LNCAP (cell line): ENCODE measurements at regions not wholly inside any gene's neighbourhood (a gene's known extent, or its start where the extent isn't known, plus 50 kb on each side); places are given as distances from the start of the nearest gene placed in this dataset.

Experiments used
- TF ChIP-seq, protein P1 (sequence below): fragments of 450-650 bp; IDR thresholded peaks from 2 replicates; pipeline ENCODE4 v1.5.1; 2017; ENCODE audit warnings: mild to moderate bottlenecking

DNA sequence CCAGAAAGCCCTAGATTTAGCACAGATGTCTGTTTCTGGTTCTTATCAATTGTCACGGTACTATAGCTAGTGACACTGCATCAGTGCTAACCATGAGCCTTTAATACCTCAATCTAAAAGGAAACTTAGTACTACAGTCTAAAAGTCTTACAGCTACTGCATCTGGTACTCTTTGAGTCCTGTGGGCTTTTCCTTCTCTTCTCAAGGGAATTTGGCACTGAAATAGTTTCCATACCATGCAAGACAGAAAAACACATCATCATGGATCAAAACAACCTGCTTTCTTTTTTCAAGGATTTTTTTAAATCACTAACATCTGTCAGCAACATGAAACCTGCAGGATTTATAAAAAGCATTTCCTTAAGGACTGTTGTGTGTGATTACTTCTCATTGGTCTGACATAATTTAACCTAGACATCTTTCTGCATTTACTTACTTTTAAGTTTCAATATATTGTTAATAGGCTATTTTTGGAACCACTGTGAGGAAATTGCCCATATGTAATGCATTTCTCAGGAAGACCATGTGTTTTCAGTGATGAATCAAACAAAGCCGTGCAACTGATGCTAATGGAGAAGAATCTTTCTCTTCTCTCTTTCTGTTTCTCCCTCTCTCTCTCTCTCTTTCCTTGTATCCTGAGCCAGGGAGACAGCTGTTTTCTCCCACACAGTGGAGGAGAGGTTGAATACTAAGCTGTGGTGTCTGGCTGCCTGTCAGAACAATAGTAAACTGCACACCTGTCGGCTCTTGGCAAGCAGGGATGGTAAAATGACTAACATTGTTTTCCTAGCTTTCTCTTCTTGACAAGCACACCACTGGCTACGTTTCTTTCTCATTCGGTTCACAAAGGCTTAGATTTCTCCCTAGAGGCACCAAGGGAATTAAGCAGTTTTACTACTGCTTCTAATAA lies 273.4 kb downstream of the CSNK1G3 start:
- TF ChIP-seq, protein P1, sequence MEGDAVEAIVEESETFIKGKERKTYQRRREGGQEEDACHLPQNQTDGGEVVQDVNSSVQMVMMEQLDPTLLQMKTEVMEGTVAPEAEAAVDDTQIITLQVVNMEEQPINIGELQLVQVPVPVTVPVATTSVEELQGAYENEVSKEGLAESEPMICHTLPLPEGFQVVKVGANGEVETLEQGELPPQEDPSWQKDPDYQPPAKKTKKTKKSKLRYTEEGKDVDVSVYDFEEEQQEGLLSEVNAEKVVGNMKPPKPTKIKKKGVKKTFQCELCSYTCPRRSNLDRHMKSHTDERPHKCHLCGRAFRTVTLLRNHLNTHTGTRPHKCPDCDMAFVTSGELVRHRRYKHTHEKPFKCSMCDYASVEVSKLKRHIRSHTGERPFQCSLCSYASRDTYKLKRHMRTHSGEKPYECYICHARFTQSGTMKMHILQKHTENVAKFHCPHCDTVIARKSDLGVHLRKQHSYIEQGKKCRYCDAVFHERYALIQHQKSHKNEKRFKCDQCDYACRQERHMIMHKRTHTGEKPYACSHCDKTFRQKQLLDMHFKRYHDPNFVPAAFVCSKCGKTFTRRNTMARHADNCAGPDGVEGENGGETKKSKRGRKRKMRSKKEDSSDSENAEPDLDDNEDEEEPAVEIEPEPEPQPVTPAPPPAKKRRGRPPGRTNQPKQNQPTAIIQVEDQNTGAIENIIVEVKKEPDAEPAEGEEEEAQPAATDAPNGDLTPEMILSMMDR, result no peak

DNA sequence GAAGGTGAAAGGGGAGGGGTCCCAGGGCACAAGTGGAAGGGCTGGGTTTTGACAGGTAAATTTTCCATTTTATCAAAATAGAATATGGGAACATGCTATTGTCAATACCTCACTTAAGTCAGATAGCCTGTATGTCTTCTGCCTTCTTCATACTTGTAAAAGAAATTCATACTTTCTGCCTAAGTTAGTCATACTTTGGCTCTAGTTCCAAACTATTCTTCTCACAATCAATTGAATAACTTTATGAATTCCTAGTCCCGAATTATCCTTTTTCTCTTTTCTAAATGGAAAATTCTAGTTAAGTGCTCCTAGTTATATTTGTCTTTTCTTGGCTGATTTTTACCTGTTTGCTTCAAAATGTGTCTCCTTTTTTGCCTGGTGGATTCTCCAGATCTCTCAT lies 271.4 kb downstream of the CSNK1G3 start:
- TF ChIP-seq, protein P1, result no peak

DNA sequence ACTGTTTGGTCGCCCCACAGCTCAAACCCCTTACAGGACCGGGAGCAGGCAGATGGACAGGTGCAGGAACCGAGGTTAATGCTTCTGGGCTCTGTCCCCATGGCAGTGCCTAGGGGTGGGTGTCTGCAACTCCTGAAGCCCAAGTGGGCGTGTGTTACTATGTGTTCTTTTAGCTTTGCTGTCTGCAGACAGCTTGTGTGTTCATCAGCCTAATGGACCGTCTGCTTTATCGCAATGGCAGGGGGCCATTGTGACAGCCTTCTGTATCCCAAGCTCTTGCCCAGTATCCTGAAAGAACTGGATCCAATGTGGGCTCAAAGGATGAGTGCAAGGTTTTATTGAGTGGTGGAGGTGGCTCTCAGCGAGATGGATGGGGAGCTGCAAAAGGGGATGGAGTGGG lies 266.7 kb downstream of the CSNK1G3 start:
- TF ChIP-seq, protein P1, result no peak

DNA sequence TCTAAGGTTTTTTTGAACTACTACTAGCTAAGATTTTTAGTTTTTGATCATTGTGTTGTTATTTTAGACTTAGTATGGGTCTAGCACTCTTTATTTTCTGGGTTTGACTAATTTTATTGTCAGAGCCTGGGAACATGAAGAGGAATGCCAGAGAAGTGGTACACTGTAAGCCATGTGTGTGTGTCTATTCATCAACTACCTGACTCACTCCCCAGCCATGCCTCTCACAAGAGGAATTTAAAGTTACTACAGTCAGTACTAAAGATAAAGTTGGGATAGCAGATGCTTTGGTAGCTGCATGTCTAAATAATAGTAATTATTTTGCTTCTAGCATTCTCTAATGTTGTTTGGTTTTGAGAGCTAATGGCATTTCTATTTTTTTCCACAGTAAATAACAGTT lies 264.8 kb downstream of the CSNK1G3 start:
- TF ChIP-seq, protein P1, result no peak

DNA sequence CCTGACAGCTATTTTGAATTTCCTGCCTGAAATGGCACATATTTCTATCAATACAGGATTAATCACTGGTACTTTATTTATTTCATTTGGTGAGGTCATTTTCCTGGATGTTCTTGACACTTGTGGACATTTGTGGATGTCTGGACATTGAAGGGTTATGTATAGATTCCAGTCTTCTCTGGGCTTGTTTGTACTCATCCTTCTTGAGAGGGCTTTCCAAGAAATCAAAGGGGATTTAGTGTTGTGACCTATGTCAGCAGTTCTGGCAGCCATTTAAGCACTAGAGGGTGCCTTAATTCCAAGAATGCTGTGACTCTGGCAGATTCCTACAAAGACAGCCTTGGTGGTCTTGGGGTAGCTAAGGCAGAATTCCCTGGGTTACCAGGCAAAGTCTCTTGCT lies 259.7 kb downstream of the CSNK1G3 start:
- TF ChIP-seq, protein P1, result no peak

DNA sequence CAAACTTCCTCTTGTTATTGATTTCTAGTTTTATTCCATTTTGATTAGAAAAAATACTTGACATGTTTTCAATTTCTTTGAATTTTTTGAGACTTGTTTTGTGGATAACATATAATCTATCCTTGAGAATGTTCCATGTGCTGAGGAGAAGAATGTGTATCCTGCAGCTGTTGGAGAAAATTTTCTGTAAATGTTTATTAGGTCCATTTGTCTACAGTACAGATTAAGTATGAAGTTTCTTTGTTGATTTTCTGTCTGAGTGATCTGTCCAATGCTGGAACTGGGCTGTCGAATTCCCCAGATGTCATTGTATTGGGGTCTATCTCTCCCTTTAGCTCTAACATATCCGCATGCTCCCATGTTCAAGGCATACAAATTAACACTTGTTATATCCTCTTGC lies 251.2 kb downstream of the CSNK1G3 start:
- TF ChIP-seq, protein P1, result no peak

DNA sequence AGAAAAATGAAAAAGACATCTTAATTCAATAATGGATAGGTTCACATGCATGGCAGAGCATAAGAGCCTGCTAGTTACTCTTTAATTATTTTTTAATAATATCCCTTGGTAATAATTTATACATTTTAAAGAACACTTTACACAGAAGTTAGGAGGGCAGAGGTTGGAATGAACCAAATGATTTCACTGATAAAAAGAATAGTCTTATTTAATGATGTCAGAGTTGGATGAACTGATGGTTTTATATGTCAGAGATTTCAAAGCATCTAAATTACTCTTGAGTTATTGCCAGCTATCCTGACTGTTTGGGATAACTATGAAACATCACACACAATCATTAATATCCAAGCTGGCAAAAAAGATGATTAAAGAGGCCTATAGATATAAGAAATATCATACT lies 244.8 kb downstream of the CSNK1G3 start:
- TF ChIP-seq, protein P1, result no peak
